Suprapubic skin (tissue), 4 donors: ENCODE measurements at regions not wholly inside any gene's neighbourhood (a gene's known extent, or its start where the extent isn't known, plus 50 kb on each side); places are given as distances from the start of the nearest gene placed in this dataset.

Experiments used
- DNase-seq, 2 donors: peaks; one replicate each; pipeline ENCODE4 v3.0.0-alpha.2; 2019; ENCODE audit warnings: low spot score in 2 of 2
- H3K27ac ChIP-seq: fragments of 200-600 bp; sonication (generic); one replicate; pipeline ENCODE4 v1.5.1; 2019
- H3K27me3 ChIP-seq: fragments of 200-600 bp; sonication (generic); one replicate; pipeline ENCODE4 v1.5.1; 2019
- H3K36me3 ChIP-seq: fragments of 200-600 bp; sonication (generic); one replicate; pipeline ENCODE4 v1.5.1; 2019
- H3K4me1 ChIP-seq: fragments of 200-600 bp; sonication (generic); one replicate; pipeline ENCODE4 v1.5.1; 2019
- H3K4me3 ChIP-seq: fragments of 200-600 bp; sonication (generic); one replicate; pipeline ENCODE4 v1.5.1; 2019; ENCODE audit warnings: mild to moderate bottlenecking
- H3K9me3 ChIP-seq: fragments of 200-600 bp; sonication (generic); one replicate; pipeline ENCODE4 v1.5.1; 2019
- EP300 ChIP-seq: sonication (generic); formaldehyde crosslinking; IDR thresholded peaks from one replicate; pipeline ENCODE4 v1.6.1; 2017; ENCODE audit warnings: antibody characterized with exemption
- POLR2A ChIP-seq, 2 donors: fragments of 450-650 bp; IDR thresholded peaks; one replicate each; pipeline ENCODE4 v1.6.1; 2017; ENCODE audit warnings: antibody characterized with exemption in 2 of 2, mild to moderate bottlenecking in 2 of 2, moderate library complexity in 2 of 2
- POLR2AphosphoS5 ChIP-seq, 3 donors: sonication (generic); formaldehyde crosslinking; IDR thresholded peaks; one replicate each; pipeline ENCODE4 v1.6.1; 2017; ENCODE audit warnings: antibody characterized with exemption in 3 of 3
- WGBS: methylation state at CpG from one replicate; pipeline ENCODE4 v1.1.5; 2018; 5-methylcytosine and 5-hydroxymethylcytosine counted together
- TF ChIP-seq, protein P1 (sequence below), 2 donors: fragments of 200-600 bp in 1 of 2; fragments of 450-650 bp in 1 of 2; sonication (generic) in 1 of 2; IDR thresholded peaks; one replicate each; pipeline ENCODE4 v1.5.1; 2016 to 2019; ENCODE audit warnings: antibody characterized with exemption in 2 of 2, mild to moderate bottlenecking in 1 of 2, moderate library complexity in 1 of 2

DNA sequence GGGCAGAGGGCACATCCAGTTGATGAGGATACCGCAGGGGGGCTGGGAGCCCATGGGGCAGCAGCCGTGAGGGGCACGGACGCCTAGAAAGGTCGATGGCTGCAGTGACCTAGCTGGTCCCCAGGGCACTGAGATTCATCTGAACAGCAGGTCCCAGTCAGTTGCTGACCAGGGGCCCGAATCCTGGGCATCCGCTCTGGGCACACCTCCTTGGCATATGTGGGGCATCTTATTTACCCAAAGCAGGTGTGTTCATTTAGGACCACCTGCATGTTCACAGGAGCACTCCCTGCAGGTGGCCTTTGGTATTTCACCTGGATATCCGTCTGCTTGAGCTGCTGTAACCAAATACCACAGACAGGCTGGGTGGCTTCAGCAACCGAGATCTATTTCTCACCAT lies 72.0 kb upstream of the ODC1 start:
- Histone ChIP-seq H3K36me3 (no peaks in the 10 kb centered on the region), H3K9me3 (peaks cover 5% of the 10 kb centered on the region), H3K4me3 (no peak overlapping the region), H3K4me1 (no peaks in the 10 kb centered on the region), H3K27ac (no peak overlapping the region), H3K27me3 (no peaks in the 10 kb centered on the region)
- TF ChIP-seq POLR2A (IDR thresholded peaks at IDR 0.05) = no peak
- TF ChIP-seq, protein P1, sequence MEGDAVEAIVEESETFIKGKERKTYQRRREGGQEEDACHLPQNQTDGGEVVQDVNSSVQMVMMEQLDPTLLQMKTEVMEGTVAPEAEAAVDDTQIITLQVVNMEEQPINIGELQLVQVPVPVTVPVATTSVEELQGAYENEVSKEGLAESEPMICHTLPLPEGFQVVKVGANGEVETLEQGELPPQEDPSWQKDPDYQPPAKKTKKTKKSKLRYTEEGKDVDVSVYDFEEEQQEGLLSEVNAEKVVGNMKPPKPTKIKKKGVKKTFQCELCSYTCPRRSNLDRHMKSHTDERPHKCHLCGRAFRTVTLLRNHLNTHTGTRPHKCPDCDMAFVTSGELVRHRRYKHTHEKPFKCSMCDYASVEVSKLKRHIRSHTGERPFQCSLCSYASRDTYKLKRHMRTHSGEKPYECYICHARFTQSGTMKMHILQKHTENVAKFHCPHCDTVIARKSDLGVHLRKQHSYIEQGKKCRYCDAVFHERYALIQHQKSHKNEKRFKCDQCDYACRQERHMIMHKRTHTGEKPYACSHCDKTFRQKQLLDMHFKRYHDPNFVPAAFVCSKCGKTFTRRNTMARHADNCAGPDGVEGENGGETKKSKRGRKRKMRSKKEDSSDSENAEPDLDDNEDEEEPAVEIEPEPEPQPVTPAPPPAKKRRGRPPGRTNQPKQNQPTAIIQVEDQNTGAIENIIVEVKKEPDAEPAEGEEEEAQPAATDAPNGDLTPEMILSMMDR (IDR thresholded peaks at IDR 0.05) = peak in 1 of 2 donors; percentile 8
- WGBS = 84% methylated on average over 7 of the region's 9 CpGs
- DNase-seq = no peak

- DNase-seq = no peak
- H3K4me1 ChIP-seq = no peaks in the 10 kb centered on the region
- no peak overlapping the region for H3K4me3 ChIP-seq
- no peak overlapping the region for H3K27ac ChIP-seq
- peaks cover 5% of the 10 kb centered on the region for H3K9me3 ChIP-seq
- no peaks in the 10 kb centered on the region for H3K36me3 ChIP-seq
- TF ChIP-seq, protein P1 (IDR thresholded peaks at IDR 0.05) = no peak
- TF ChIP-seq EP300 (no peak), POLR2AphosphoS5 (IDR thresholded peaks at IDR 0.05) (no peak), POLR2A (IDR thresholded peaks at IDR 0.05) (no peak)
- H3K27me3 ChIP-seq = no peaks in the 10 kb centered on the region
- WGBS = 94% methylated on average over 9 of the region's 9 CpGs
Measured at GRCh38 chr2:10519394-10519740, 71.2 kb upstream of the ODC1 start.

GRCh38 chr2:10518470-10519393 lies 70.6 kb upstream of the ODC1 start:
- Histone ChIP-seq H3K4me3 (no peak overlapping the region), H3K27me3 (no peaks in the 10 kb centered on the region), H3K9me3 (peaks cover 5% of the 10 kb centered on the region), H3K27ac (no peak overlapping the region), H3K4me1 (no peaks in the 10 kb centered on the region), H3K36me3 (no peaks in the 10 kb centered on the region)
- 96% methylated on average over 16 of the region's 20 CpGs for WGBS
- no peak for DNase-seq
- no peak for TF ChIP-seq POLR2AphosphoS5 (IDR thresholded peaks at IDR 0.05)

DNA sequence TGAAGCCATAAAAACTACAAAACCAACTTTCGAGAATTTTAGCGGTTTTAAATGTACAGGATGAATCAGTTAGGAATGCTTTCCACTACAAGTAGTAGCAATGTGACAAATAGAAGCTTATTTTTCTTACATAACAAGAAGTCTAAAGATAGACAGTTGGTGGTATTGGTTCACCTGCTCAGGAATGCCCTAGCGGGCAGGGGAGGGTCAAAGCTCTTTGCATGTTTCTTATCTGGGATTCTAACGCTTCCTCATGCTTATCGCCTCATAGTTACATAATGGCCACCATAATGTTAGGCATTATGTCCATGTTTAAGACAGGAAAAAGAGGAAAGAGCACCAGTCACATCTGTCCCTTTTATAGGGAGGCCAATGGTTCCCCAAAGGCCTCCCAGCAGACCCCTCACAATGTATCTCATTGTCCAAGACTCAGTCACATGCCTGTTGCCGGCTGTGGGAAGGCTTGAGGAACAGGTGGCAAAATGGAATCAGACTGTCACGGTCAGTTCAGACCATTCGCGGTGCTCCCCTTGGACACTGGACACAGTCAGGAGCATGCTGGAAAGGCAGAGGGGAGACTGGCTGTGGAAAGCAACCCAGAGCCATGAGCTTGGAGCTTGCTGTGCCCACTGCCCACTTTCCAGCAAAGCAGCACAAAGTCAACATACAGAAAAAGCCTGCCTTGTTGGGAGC lies 69.4 kb upstream of the ODC1 start:
- no peak overlapping the region for H3K27ac ChIP-seq
- WGBS = 82% methylated on average over 9 of the region's 9 CpGs
- H3K4me3 ChIP-seq = no peak overlapping the region
- H3K36me3 ChIP-seq = no peaks in the 10 kb centered on the region
- no peaks in the 10 kb centered on the region for H3K27me3 ChIP-seq
- H3K9me3 ChIP-seq = peaks cover 5% of the 10 kb centered on the region
- no peak for TF ChIP-seq POLR2AphosphoS5 (IDR thresholded peaks at IDR 0.05)
- TF ChIP-seq, protein P1 (IDR thresholded peaks at IDR 0.05) = no peak
- peak in 1 of 2 donors; percentile 27 for DNase-seq
- no peaks in the 10 kb centered on the region for H3K4me1 ChIP-seq

DNA sequence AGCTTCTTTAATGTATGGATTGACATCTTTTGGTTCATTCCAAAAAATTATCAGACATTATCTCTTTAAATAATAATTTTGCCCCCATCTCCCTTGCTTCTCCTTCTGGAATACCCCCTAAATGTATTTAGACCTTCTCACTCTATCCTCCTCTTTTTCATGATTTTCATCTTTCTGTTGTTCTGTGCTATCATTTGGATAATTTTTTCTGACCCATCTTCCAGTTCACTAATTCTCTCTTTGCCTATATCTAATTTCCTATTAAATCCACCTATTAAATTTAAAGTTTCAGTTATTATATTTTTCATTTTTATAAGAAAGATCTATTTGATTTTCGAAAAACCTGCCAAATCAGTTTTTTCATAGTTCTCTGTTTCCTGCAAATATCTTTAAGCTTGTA lies 67.8 kb upstream of the ODC1 start:
- 91% methylated on average over 1 of the region's 1 CpG for WGBS
- Histone ChIP-seq H3K27ac (no peak overlapping the region), H3K36me3 (no peaks in the 10 kb centered on the region), H3K4me3 (no peak overlapping the region), H3K27me3 (no peaks in the 10 kb centered on the region), H3K9me3 (peaks cover 5% of the 10 kb centered on the region), H3K4me1 (no peaks in the 10 kb centered on the region)
- TF ChIP-seq EP300 = no peak
- TF ChIP-seq POLR2AphosphoS5 (IDR thresholded peaks at IDR 0.05) = no peak
- TF ChIP-seq, protein P1 (IDR thresholded peaks at IDR 0.05) = no peak
- TF ChIP-seq POLR2A (IDR thresholded peaks at IDR 0.05) = no peak
- DNase-seq = no peak
